ENCODE measurements at regions not wholly inside any gene's neighbourhood (a gene's known extent, or its start where the extent isn't known, plus 50 kb on each side); places are given as distances from the start of the nearest gene placed in this dataset.

- Histone ChIP-seq H3K27me3 (no peaks in the 10 kb centered on the region), H3K9me3 (peaks cover 0 to 13% (median 0%) of the 10 kb centered on the region in 4 donors), H3K4me3 (no peak overlapping the region), H3K27ac (no peak overlapping the region), H3K4me1 (no peaks in the 10 kb centered on the region), H3K36me3 (no peaks in the 10 kb centered on the region)
- TF ChIP-seq CTCF (IDR thresholded peaks at IDR 0.05) (no peak), POLR2A (IDR thresholded peaks at IDR 0.05) (no peak), EP300 (IDR thresholded peaks at IDR 0.05) (no peak)
- no peak for DNase-seq (ENCODE audit: low spot score in 2 of 2)
- 90 to 91% methylated on average over 34 of the region's 34 CpGs for WGBS, 2 donors
Measured at GRCh38 chr20:40913224-40914185, 115.1 kb upstream of the TOP1 start.

GRCh38 chr20:40915756-40916155 lies 112.9 kb upstream of the TOP1 start:
- TF ChIP-seq EP300 (IDR thresholded peaks at IDR 0.05) (no peak), POLR2A (IDR thresholded peaks at IDR 0.05) (no peak), CTCF (IDR thresholded peaks at IDR 0.05) (no peak)
- H3K4me3 ChIP-seq, result no peak overlapping the region
- 63 to 71% methylated on average over 3 of the region's 3 CpGs for WGBS, 2 donors
- no peak overlapping the region for H3K27ac ChIP-seq
- no peaks in the 10 kb centered on the region for H3K4me1 ChIP-seq
- no peaks in the 10 kb centered on the region for H3K36me3 ChIP-seq
- H3K27me3 ChIP-seq, result no peaks in the 10 kb centered on the region
- H3K9me3 ChIP-seq, result peaks cover 0 to 8% (median 0%) of the 10 kb centered on the region in 4 donors
- no peak for DNase-seq (ENCODE audit: low spot score in 2 of 2)

GRCh38 chr20:40916276-40916675 lies 112.3 kb upstream of the TOP1 start:
- Histone ChIP-seq H3K4me1 (no peaks in the 10 kb centered on the region), H3K9me3 (peaks cover 0 to 7% (median 0%) of the 10 kb centered on the region in 4 donors), H3K4me3 (no peak overlapping the region), H3K27me3 (no peaks in the 10 kb centered on the region), H3K27ac (no peak overlapping the region), H3K36me3 (no peaks in the 10 kb centered on the region)
- TF ChIP-seq CTCF (IDR thresholded peaks at IDR 0.05) (no peak), POLR2A (IDR thresholded peaks at IDR 0.05) (no peak), EP300 (IDR thresholded peaks at IDR 0.05) (no peak)
- 35 to 47% methylated on average over 1 of the region's 1 CpG for WGBS, 2 donors
- DNase-seq (ENCODE audit: low spot score in 2 of 2), result no peak

GRCh38 chr20:40920291-40920690 lies 108.3 kb upstream of the TOP1 start:
- no peaks in the 10 kb centered on the region for H3K4me1 ChIP-seq
- no peaks in the 10 kb centered on the region for H3K36me3 ChIP-seq
- peaks cover 0 to 3% of the 10 kb centered on the region in 2 donors for H3K27me3 ChIP-seq
- no peak for TF ChIP-seq EP300 (IDR thresholded peaks at IDR 0.05)
- TF ChIP-seq CTCF (IDR thresholded peaks at IDR 0.05), result no peak
- TF ChIP-seq POLR2A (IDR thresholded peaks at IDR 0.05), result no peak
- no peak overlapping the region for H3K27ac ChIP-seq
- H3K4me3 ChIP-seq, result no peak overlapping the region
- 80 to 93% methylated on average over 2 of the region's 2 CpGs for WGBS, 2 donors
- DNase-seq (ENCODE audit: low spot score in 2 of 2), result no peak
- H3K9me3 ChIP-seq, result peaks cover 0 to 7% (median 0%) of the 10 kb centered on the region in 4 donors

GRCh38 chr20:40922865-40923264 lies 105.8 kb upstream of the TOP1 start:
- H3K4me3 ChIP-seq, result no peak overlapping the region
- 83 to 88% methylated on average over 3 of the region's 3 CpGs for WGBS, 2 donors
- no peak for TF ChIP-seq CTCF (IDR thresholded peaks at IDR 0.05)

More at GRCh38 chr20:40922865-40923264, 105.8 kb upstream of the TOP1 start:
- Histone ChIP-seq H3K36me3 (no peaks in the 10 kb centered on the region), H3K27ac (no peak overlapping the region), H3K4me1 (no peaks in the 10 kb centered on the region), H3K9me3 (peaks cover 0 to 7% (median 0%) of the 10 kb centered on the region in 4 donors), H3K27me3 (peaks cover 0 to 3% of the 10 kb centered on the region in 2 donors)
- DNase-seq (ENCODE audit: low spot score in 2 of 2), result no peak
